ENCODE measurements at regions not wholly inside any gene's neighbourhood (a gene's known extent, or its start where the extent isn't known, plus 50 kb on each side); places are given as distances from the start of the nearest gene placed in this dataset.

GRCh38 chr6:163648868-163649267, 234.3 kb downstream of the QKI start:
- DNase-seq = no peak
- no peaks in the 10 kb centered on the region for H3K27me3 ChIP-seq
- intact Hi-C loops (cut with DNase I) = no loop called here
- no peaks in the 10 kb centered on the region for H3K9me3 ChIP-seq
- H3K4me3 ChIP-seq = no peak overlapping the region
- ATAC-seq = no peak
- H3K4me1 ChIP-seq = no peaks in the 10 kb centered on the region
- no peak for TF ChIP-seq CTCF (IDR thresholded peaks at IDR 0.05)
- H3K36me3 ChIP-seq = no peaks in the 10 kb centered on the region
- no peak overlapping the region for H3K27ac ChIP-seq

GRCh38 chr6:163647624-163648023, 233.1 kb downstream of the QKI start:
- ATAC-seq (no peak), DNase-seq (no peak)
- H3K36me3 ChIP-seq = no peaks in the 10 kb centered on the region
- no peaks in the 10 kb centered on the region for H3K4me1 ChIP-seq
- no peaks in the 10 kb centered on the region for H3K27me3 ChIP-seq
- TF ChIP-seq CTCF (IDR thresholded peaks at IDR 0.05) = no peak
- H3K27ac ChIP-seq = no peak overlapping the region
- no peaks in the 10 kb centered on the region for H3K9me3 ChIP-seq
- intact Hi-C loops (cut with DNase I) = no loop called here
- no peak overlapping the region for H3K4me3 ChIP-seq

- DNase-seq (no peak), ATAC-seq (no peak)
- TF ChIP-seq CTCF (IDR thresholded peaks at IDR 0.05) = no peak
- Histone ChIP-seq H3K4me3 (no peak overlapping the region), H3K9me3 (no peaks in the 10 kb centered on the region), H3K4me1 (no peaks in the 10 kb centered on the region), H3K27me3 (no peaks in the 10 kb centered on the region), H3K36me3 (no peaks in the 10 kb centered on the region), H3K27ac (no peak overlapping the region)
- intact Hi-C loops (cut with DNase I) = no loop called here
Observed at GRCh38 chr6:163646866-163647265, 232.3 kb downstream of the QKI start.

- intact Hi-C loops (cut with DNase I) = no loop called here
- Histone ChIP-seq H3K27me3 (no peaks in the 10 kb centered on the region), H3K4me1 (no peaks in the 10 kb centered on the region), H3K9me3 (no peaks in the 10 kb centered on the region), H3K27ac (no peak overlapping the region), H3K4me3 (no peak overlapping the region), H3K36me3 (no peaks in the 10 kb centered on the region)
- ATAC-seq (no peak), DNase-seq (no peak)
- no peak for TF ChIP-seq CTCF (IDR thresholded peaks at IDR 0.05)
Observed at GRCh38 chr6:163646133-163646532, 231.6 kb downstream of the QKI start.

GRCh38 chr6:163645560-163645959, 231.0 kb downstream of the QKI start:
- DNase-seq (no peak), ATAC-seq (no peak)
- no peak overlapping the region for H3K4me3 ChIP-seq
- H3K9me3 ChIP-seq = no peaks in the 10 kb centered on the region
- no peaks in the 10 kb centered on the region for H3K36me3 ChIP-seq
- no peaks in the 10 kb centered on the region for H3K4me1 ChIP-seq
- H3K27me3 ChIP-seq = no peaks in the 10 kb centered on the region
- intact Hi-C loops (cut with DNase I) = no loop called here
- H3K27ac ChIP-seq = no peak overlapping the region
- no peak for TF ChIP-seq CTCF (IDR thresholded peaks at IDR 0.05)

GRCh38 chr6:163643866-163644265, 229.3 kb downstream of the QKI start:
- TF ChIP-seq CTCF (IDR thresholded peaks at IDR 0.05) = no peak
- no peak overlapping the region for H3K4me3 ChIP-seq

More at GRCh38 chr6:163643866-163644265, 229.3 kb downstream of the QKI start:
- intact Hi-C loops (cut with DNase I) = no loop called here
- no peak for ATAC-seq
- DNase-seq = no peak
- H3K36me3 ChIP-seq = no peaks in the 10 kb centered on the region
- H3K4me1 ChIP-seq = no peaks in the 10 kb centered on the region
- H3K9me3 ChIP-seq = no peaks in the 10 kb centered on the region
- no peak overlapping the region for H3K27ac ChIP-seq
- no peaks in the 10 kb centered on the region for H3K27me3 ChIP-seq
